Glutamatergic neuron (in vitro differentiated cells): ENCODE measurements at regions not wholly inside any gene's neighbourhood (a gene's known extent, or its start where the extent isn't known, plus 50 kb on each side); places are given as distances from the start of the nearest gene placed in this dataset.

Experiments used
- DNase-seq: peaks from one replicate; pipeline ENCODE4 v3.0.0; 2022
- H3K27ac Mint-ChIP-seq: one replicate; pipeline ENCODE4 v1.8.0; 2020; ENCODE audit warnings: mild to moderate bottlenecking, mixed read lengths, inconsistent platforms; ENCODE audit not compliant: unreplicated experiment
- H3K27me3 Mint-ChIP-seq: one replicate; pipeline ENCODE4 v1.8.0; 2020; ENCODE audit warnings: mild to moderate bottlenecking, moderate library complexity, mixed read lengths, inconsistent platforms; ENCODE audit not compliant: unreplicated experiment
- H3K36me3 Mint-ChIP-seq: one replicate; pipeline ENCODE4 v1.8.0; 2020; ENCODE audit warnings: mild to moderate bottlenecking, mixed read lengths, inconsistent platforms; ENCODE audit not compliant: unreplicated experiment
- H3K4me1 Mint-ChIP-seq: one replicate; pipeline ENCODE4 v1.8.0; 2020; ENCODE audit warnings: mild to moderate bottlenecking, low read depth, mixed read lengths, inconsistent platforms; ENCODE audit not compliant: unreplicated experiment
- H3K4me3 Mint-ChIP-seq: one replicate; pipeline ENCODE4 v1.8.0; 2020; ENCODE audit warnings: mild to moderate bottlenecking, mixed read lengths, inconsistent platforms; ENCODE audit not compliant: unreplicated experiment
- H3K9me3 Mint-ChIP-seq: one replicate; pipeline ENCODE4 v1.8.0; 2020; ENCODE audit warnings: mild to moderate bottlenecking, moderate library complexity, mixed read lengths, inconsistent platforms; ENCODE audit not compliant: unreplicated experiment
- TF ChIP-seq, protein P1 (sequence below): fragments of 200-600 bp; sonication (generic); IDR thresholded peaks from one replicate; pipeline ENCODE4 v1.5.0; 2021; ENCODE audit not compliant: partially characterized antibody, unreplicated experiment

DNA sequence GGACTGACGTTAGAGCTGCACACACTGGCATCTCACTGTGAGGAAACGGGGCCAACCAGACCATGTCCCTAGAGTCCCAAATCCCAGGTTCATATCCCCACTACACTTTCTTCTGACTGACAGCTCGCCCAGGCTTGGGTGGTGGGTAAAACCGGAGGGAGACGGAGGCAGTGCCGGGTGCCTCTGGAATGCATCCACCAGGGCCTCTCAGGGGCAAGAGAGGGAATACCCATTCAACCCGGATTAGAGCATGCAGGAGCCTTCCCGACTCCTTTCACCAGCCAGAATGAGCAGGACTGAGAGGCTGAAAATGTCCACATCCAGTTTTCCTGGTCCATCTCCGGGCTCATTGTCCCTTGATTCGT, 297.2 kb downstream of the ADGRD1 start:
- peaks cover 6% of the 10 kb centered on the region for H3K36me3 Mint-ChIP-seq
- TF ChIP-seq, protein P1, sequence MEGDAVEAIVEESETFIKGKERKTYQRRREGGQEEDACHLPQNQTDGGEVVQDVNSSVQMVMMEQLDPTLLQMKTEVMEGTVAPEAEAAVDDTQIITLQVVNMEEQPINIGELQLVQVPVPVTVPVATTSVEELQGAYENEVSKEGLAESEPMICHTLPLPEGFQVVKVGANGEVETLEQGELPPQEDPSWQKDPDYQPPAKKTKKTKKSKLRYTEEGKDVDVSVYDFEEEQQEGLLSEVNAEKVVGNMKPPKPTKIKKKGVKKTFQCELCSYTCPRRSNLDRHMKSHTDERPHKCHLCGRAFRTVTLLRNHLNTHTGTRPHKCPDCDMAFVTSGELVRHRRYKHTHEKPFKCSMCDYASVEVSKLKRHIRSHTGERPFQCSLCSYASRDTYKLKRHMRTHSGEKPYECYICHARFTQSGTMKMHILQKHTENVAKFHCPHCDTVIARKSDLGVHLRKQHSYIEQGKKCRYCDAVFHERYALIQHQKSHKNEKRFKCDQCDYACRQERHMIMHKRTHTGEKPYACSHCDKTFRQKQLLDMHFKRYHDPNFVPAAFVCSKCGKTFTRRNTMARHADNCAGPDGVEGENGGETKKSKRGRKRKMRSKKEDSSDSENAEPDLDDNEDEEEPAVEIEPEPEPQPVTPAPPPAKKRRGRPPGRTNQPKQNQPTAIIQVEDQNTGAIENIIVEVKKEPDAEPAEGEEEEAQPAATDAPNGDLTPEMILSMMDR, result no peak
- no peak overlapping the region for H3K27ac Mint-ChIP-seq

DNA sequence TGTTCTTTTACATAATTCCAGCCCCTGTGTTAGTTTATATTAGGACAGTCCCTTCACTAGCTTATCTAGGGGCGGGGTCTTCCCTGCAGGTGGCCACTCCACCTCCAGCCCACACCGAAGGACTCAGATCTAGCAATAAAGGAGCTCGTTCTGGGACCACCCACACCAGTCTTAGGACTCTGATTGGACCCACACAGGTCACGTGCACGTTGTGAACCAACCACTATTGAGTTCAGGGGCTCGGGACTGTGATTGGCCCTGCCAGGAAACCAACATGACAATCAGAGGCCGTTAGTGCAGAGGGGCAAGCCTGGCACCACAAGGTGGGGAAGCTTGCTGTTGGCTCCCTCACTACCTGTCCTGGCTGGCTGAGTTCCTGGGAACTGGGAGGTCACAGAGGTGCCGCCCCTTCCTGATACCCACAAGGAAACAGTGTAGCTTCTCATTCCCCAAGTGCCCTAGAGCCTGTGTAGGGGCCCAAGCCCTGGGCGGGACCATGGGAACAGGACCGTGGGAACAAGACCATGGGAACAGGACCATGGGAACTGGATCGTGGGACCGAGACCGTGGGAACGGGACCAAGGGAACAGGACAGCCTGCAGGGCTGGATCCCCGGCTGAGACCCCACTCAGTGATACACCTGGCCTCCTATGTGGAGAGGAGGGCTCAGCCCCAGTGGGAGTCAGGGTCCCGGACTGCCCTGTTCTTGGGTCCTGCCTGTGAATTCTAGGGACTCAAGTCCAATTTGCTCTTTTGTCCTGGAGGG, 297.8 kb downstream of the ADGRD1 start:
- peaks cover 13% of the 10 kb centered on the region for H3K4me1 Mint-ChIP-seq
- TF ChIP-seq, protein P1, result no peak
- no peak overlapping the region for H3K4me3 Mint-ChIP-seq
- H3K27me3 Mint-ChIP-seq, result peaks cover 17% of the 10 kb centered on the region
- peaks cover 6% of the 10 kb centered on the region for H3K36me3 Mint-ChIP-seq
- no peak for DNase-seq
- H3K9me3 Mint-ChIP-seq, result peaks cover 15% of the 10 kb centered on the region
- H3K27ac Mint-ChIP-seq, result no peak overlapping the region

More for the DNA sequence above, 297.2 kb downstream of the ADGRD1 start:
- Mint-ChIP-seq H3K9me3 (peaks cover 14% of the 10 kb centered on the region), H3K4me3 (no peak overlapping the region), H3K4me1 (peaks cover 16% of the 10 kb centered on the region), H3K27me3 (peaks cover 17% of the 10 kb centered on the region)
- DNase-seq, result no peak

DNA sequence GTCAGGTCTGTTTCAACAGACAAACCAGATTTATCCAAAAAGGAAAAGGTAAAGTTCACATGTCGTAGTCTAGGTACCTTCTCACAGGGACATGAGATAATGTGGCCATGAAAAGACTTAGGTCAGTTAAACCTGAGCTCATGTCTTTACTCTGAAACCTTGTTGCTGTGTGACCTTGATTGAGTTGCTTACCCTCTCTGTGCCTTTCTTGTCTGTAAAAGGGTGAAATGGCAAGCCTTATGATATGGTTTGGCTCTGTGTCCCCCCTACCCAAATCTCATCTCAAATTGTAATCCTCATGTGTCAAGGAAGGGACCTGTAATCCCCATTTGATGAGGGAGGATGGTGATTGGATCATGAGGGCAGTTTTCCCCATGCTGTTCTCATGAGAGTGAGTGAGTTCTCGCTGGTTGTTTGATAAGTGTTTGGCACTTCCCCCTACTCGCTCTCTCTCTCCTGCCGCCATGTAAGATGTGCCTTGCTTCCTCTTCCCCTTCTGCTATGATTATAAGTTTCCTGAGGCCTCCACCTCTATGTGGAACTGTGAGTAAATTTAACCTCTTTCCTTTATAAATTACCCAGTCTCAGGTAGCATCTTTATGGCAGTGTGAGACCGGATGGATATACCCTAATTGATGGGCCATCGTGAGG, 299.8 kb downstream of the ADGRD1 start:
- no peak overlapping the region for H3K4me3 Mint-ChIP-seq
- H3K27me3 Mint-ChIP-seq, result peaks cover 11% of the 10 kb centered on the region
- peaks cover 4% of the 10 kb centered on the region for H3K4me1 Mint-ChIP-seq
- H3K27ac Mint-ChIP-seq, result peak overlapping the region; percentile 29
- TF ChIP-seq, protein P1, result no peak
- no peak for DNase-seq
- peaks cover 6% of the 10 kb centered on the region for H3K36me3 Mint-ChIP-seq
- peaks cover 12% of the 10 kb centered on the region for H3K9me3 Mint-ChIP-seq

DNA sequence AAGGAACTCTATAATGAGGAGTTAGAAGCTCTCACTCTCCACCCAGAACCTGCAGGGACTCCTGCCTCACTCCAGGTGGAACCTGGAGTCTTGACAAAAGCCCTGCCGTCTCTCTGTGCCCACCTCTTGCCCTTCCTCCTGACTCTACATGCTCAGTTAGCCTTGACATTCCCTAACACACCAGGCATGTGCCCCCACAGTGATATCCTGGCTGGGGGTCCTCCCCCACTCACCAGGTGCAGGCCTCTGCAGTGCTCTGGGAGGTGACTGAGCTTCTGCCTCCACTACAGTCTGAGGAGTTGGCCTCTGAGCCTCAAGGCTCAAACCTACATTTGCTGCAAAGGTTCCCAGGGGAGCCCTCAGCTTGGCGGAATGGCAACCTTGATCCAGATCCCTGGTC, 300.7 kb downstream of the ADGRD1 start:
- TF ChIP-seq, protein P1, result no peak
- H3K4me3 Mint-ChIP-seq, result no peak overlapping the region
- no peaks in the 10 kb centered on the region for H3K36me3 Mint-ChIP-seq
- H3K9me3 Mint-ChIP-seq, result peaks cover 12% of the 10 kb centered on the region
- H3K27me3 Mint-ChIP-seq, result peaks cover 17% of the 10 kb centered on the region
- H3K27ac Mint-ChIP-seq, result no peak overlapping the region
- peaks cover 9% of the 10 kb centered on the region for H3K4me1 Mint-ChIP-seq
- DNase-seq, result no peak

DNA sequence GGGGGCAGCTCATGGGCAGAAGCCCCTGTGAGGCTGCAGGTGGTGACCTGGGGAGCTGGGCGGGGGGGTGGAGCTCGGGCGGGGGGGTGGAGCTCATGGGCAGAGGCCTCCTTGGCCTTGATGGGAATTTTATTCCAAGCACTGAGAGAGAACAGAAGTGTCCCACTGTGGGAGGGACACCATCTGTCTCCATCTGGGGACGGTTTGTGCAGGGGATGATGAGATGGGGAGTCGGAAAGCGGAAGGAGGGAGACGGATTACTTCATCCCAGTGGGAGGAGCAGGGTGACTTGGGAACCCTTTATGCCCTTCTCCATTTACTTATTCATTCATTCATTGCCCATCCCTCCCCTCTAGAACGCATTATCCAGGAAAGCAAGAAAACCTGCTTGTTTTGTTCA, 304.7 kb downstream of the ADGRD1 start:
- DNase-seq, result peak; percentile 64
- Mint-ChIP-seq H3K4me3 (peak overlapping the region; percentile 14), H3K27me3 (peaks cover 29% of the 10 kb centered on the region), H3K27ac (peak overlapping the region; percentile 25), H3K36me3 (no peaks in the 10 kb centered on the region), H3K4me1 (peaks cover 23% of the 10 kb centered on the region), H3K9me3 (peaks cover 15% of the 10 kb centered on the region)
- TF ChIP-seq, protein P1, result no peak
